Kidney epithelial cell (primary cell): ENCODE measurements at regions not wholly inside any gene's neighbourhood (a gene's known extent, or its start where the extent isn't known, plus 50 kb on each side); places are given as distances from the start of the nearest gene placed in this dataset.

Source experiments
- DNase-seq: peaks from one replicate; pipeline ENCODE4 v3.0.0-alpha.2; 2010; ENCODE audit warnings: low read depth
- H3K27me3 ChIP-seq: 2 replicates; pipeline ENCODE4 v1.6.0; 2011; ENCODE audit warnings: low read length; ENCODE audit not compliant: control insufficient read depth, insufficient read depth
- H3K36me3 ChIP-seq: 2 replicates; pipeline ENCODE4 v1.5.1; 2011; ENCODE audit warnings: low read length; ENCODE audit not compliant: control insufficient read depth, insufficient read depth
- H3K4me3 ChIP-seq: 2 replicates; pipeline ENCODE4 v1.5.1; 2011; ENCODE audit warnings: low read depth, mild to moderate bottlenecking, control low read depth, low read length
- TF ChIP-seq, protein P1 (sequence below): IDR thresholded peaks from 2 replicates; pipeline ENCODE4 v1.5.1; 2011; ENCODE audit warnings: mild to moderate bottlenecking, moderate library complexity, low read length, control low read depth, inconsistent platforms; ENCODE audit not compliant: insufficient read depth, poor library complexity, severe bottlenecking

GRCh38 chr10:30192846-30193608, 133.6 kb upstream of the JCAD start:
- no peak for DNase-seq
- TF ChIP-seq, protein P1, sequence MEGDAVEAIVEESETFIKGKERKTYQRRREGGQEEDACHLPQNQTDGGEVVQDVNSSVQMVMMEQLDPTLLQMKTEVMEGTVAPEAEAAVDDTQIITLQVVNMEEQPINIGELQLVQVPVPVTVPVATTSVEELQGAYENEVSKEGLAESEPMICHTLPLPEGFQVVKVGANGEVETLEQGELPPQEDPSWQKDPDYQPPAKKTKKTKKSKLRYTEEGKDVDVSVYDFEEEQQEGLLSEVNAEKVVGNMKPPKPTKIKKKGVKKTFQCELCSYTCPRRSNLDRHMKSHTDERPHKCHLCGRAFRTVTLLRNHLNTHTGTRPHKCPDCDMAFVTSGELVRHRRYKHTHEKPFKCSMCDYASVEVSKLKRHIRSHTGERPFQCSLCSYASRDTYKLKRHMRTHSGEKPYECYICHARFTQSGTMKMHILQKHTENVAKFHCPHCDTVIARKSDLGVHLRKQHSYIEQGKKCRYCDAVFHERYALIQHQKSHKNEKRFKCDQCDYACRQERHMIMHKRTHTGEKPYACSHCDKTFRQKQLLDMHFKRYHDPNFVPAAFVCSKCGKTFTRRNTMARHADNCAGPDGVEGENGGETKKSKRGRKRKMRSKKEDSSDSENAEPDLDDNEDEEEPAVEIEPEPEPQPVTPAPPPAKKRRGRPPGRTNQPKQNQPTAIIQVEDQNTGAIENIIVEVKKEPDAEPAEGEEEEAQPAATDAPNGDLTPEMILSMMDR: no peak
- no peaks in the 10 kb centered on the region for H3K36me3 ChIP-seq

GRCh38 chr10:30190577-30191552, 131.5 kb upstream of the JCAD start:
- no peaks in the 10 kb centered on the region for H3K36me3 ChIP-seq
- H3K27me3 ChIP-seq: no peaks in the 10 kb centered on the region
- H3K4me3 ChIP-seq: no peak overlapping the region
- no peak for DNase-seq
- TF ChIP-seq, protein P1: no peak

More at GRCh38 chr10:30192846-30193608, 133.6 kb upstream of the JCAD start:
- Histone ChIP-seq H3K27me3 (peaks cover 4% of the 10 kb centered on the region), H3K4me3 (no peak overlapping the region)

GRCh38 chr10:30189238-30189580, 129.8 kb upstream of the JCAD start:
- TF ChIP-seq, protein P1: no peak
- no peaks in the 10 kb centered on the region for H3K36me3 ChIP-seq
- no peaks in the 10 kb centered on the region for H3K27me3 ChIP-seq
- no peak overlapping the region for H3K4me3 ChIP-seq
- DNase-seq: no peak

GRCh38 chr10:30188556-30189237, 129.3 kb upstream of the JCAD start:
- DNase-seq: no peak
- TF ChIP-seq, protein P1: no peak
- Histone ChIP-seq H3K27me3 (no peaks in the 10 kb centered on the region), H3K4me3 (no peak overlapping the region), H3K36me3 (no peaks in the 10 kb centered on the region)

- TF ChIP-seq, protein P1: no peak
- H3K27me3 ChIP-seq: no peaks in the 10 kb centered on the region
- H3K4me3 ChIP-seq: no peak overlapping the region
- H3K36me3 ChIP-seq: no peaks in the 10 kb centered on the region
- no peak for DNase-seq
Observed at GRCh38 chr10:30188101-30188500, 128.7 kb upstream of the JCAD start.
